Ovary (tissue), 7 donors: ENCODE measurements at regions not wholly inside any gene's neighbourhood (a gene's known extent, or its start where the extent isn't known, plus 50 kb on each side); places are given as distances from the start of the nearest gene placed in this dataset.

Experiments used
- DNase-seq, 5 donors: peaks; one replicate each; pipeline ENCODE4 v3.0.0-alpha.2; 2019 to 2020
- H3K27ac ChIP-seq, 2 donors: fragments of 200-600 bp; one replicate each; pipeline versions ENCODE4 v1.5.1 to v1.8.0; 2019 to 2022
- H3K27me3 ChIP-seq: fragments of 200-600 bp; one replicate; pipeline ENCODE4 v1.8.0; 2022
- H3K36me3 ChIP-seq: fragments of 200-600 bp; sonication (generic); one replicate; pipeline ENCODE4 v1.5.1; 2019
- H3K4me1 ChIP-seq: one replicate; pipeline ENCODE4 v1.8.1; 2013; ENCODE audit warnings: mild to moderate bottlenecking, moderate library complexity; ENCODE audit not compliant: insufficient read depth
- H3K4me3 ChIP-seq: fragments of 200-600 bp; sonication (generic); one replicate; pipeline ENCODE4 v1.5.1; 2017
- H3K9me3 ChIP-seq, 2 donors: fragments of 200-600 bp in 1 of 2; sonication (generic) in 1 of 2; one replicate each; pipeline versions ENCODE4 v1.5.1 to v1.8.1; 2013 to 2019; ENCODE audit warnings: mild to moderate bottlenecking in 1 of 2, moderate library complexity in 1 of 2
- EP300 ChIP-seq: sonication (generic); formaldehyde crosslinking; IDR thresholded peaks from one replicate; pipeline ENCODE4 v1.6.1; 2017; ENCODE audit warnings: antibody characterized with exemption
- POLR2A ChIP-seq: fragments of 450-650 bp; IDR thresholded peaks from one replicate; pipeline ENCODE4 v1.6.1; 2017; ENCODE audit warnings: antibody characterized with exemption, mild to moderate bottlenecking, moderate library complexity
- WGBS, 3 donors: extraction: QIAGEN DNeasy Blood & Tissue Kit in 1 of 3; methylation state at CpG; one replicate each; pipeline versions ENCODE4 v1.1.5 to v1.1.7; 2013 to 2017; 5-methylcytosine and 5-hydroxymethylcytosine counted together
- intact Hi-C, 4 donors: fragments of 100-400 bp; cut with DNase I; formaldehyde crosslinking; loops; one replicate each; pipeline versions ENCODE4 v1.11.0 to v1.15.1; 2022 to 2023
- TF ChIP-seq, protein P1 (sequence below), 3 donors: fragments of 450-650 bp in 2 of 3; fragments of 200-600 bp in 1 of 3; IDR thresholded peaks; one replicate each; pipeline versions ENCODE4 v1.5.1 to v1.8.0; 2016 to 2022; ENCODE audit warnings: antibody characterized with exemption in 3 of 3, mild to moderate bottlenecking in 1 of 3
- donor health status: DM: no; HTN: no; CAD: no; lungs with moderate emphysema.
- donor health status: DM: no; HTN: no; CAD: no.
- donor health status: Bipolar disorder and iron deficiency.
- donor health status: DM: no; HTN: no; CAD: no.
- donor health status: DM: yes; HTN: yes; CAD: no.

DNA sequence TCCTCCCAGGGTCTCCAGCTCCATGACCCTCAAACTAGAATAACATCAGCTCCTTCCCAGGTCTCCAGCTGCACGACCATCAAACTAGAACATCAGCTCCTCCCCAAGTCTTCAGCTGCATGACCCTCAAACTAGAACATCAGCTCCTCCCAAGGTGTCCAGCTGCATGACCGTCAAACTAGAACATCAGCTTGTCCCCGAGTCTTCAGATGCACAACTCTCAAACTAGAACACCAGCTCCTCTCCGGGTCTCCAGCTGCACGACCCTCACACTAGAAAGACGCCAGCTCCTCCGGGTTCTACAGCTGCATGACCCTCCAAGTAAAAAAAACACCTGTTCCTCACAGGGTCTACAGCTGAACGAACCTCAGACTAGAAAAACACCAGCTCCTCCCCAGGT is 312.9 kb upstream of the TFPI start:
- no peak for DNase-seq
- 88 to 93% (median 88%) methylated on average over 8 of the region's 8 CpGs for WGBS, 3 donors
- H3K4me3 ChIP-seq: no peak overlapping the region

DNA sequence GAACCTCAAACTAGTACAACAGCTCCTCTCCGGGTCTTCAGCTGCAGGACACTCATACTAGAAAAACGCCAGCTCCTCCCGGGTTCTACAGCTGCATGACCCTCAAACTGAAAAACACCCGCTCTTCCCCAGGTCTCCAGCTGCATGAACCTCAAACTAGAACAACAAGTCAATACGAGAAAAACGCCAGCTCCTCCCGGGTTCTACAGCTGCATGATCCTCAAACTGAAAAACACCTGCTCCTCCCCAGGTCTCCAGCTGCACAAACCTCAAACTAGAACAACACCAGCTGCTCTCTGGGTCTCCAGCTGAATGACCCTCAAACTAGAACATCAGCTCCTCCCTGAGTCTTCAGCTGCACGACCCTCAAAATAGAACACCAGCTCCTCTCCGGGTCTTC is 315.0 kb upstream of the TFPI start:
- intact Hi-C loops: no loop called here
- Histone ChIP-seq H3K27me3 (no peaks in the 10 kb centered on the region), H3K27ac (no peak overlapping the region), H3K4me1 (no peaks in the 10 kb centered on the region), H3K9me3 (no peaks in the 10 kb centered on the region), H3K36me3 (no peaks in the 10 kb centered on the region), H3K4me3 (no peak overlapping the region)
- DNase-seq: no peak
- 58 to 91% (median 64%) methylated on average over 9 of the region's 9 CpGs for WGBS, 3 donors
- TF ChIP-seq, protein P1, sequence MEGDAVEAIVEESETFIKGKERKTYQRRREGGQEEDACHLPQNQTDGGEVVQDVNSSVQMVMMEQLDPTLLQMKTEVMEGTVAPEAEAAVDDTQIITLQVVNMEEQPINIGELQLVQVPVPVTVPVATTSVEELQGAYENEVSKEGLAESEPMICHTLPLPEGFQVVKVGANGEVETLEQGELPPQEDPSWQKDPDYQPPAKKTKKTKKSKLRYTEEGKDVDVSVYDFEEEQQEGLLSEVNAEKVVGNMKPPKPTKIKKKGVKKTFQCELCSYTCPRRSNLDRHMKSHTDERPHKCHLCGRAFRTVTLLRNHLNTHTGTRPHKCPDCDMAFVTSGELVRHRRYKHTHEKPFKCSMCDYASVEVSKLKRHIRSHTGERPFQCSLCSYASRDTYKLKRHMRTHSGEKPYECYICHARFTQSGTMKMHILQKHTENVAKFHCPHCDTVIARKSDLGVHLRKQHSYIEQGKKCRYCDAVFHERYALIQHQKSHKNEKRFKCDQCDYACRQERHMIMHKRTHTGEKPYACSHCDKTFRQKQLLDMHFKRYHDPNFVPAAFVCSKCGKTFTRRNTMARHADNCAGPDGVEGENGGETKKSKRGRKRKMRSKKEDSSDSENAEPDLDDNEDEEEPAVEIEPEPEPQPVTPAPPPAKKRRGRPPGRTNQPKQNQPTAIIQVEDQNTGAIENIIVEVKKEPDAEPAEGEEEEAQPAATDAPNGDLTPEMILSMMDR (IDR thresholded peaks at IDR 0.05): no peak
- TF ChIP-seq EP300 (no peak), POLR2A (no peak)

More for the DNA sequence above, 312.9 kb upstream of the TFPI start:
- intact Hi-C loops: no loop called here
- H3K27ac ChIP-seq: no peak overlapping the region
- TF ChIP-seq POLR2A (no peak), EP300 (no peak)
- TF ChIP-seq, protein P1 (IDR thresholded peaks at IDR 0.05): no peak
- peaks cover 1% of the 10 kb centered on the region for H3K4me1 ChIP-seq
- no peaks in the 10 kb centered on the region for H3K27me3 ChIP-seq
- H3K36me3 ChIP-seq: no peaks in the 10 kb centered on the region
- H3K9me3 ChIP-seq: no peaks in the 10 kb centered on the region

DNA sequence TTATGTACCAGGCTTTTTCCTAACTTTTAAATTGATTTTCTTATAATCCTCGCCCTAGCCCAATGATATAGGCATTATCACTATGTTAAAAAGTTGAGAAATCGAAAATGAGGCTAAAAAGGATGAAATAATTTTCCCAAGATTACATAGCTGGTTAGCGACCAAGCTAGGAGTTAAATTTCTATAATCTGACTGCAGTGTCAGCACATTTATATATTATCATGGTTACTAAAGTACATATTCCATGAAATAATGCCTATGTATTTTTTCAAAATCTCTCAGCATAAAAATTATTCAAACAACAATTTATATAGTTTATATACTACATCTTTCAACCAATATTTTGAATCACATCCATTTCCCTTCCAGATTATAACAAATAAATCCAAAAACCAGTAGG is 317.3 kb upstream of the TFPI start:
- TF ChIP-seq, protein P1 (IDR thresholded peaks at IDR 0.05): no peak
- no peak for TF ChIP-seq EP300
- no peak for TF ChIP-seq POLR2A
- 94 to 95% (median 95%) methylated on average over 3 of the region's 3 CpGs for WGBS, 3 donors
- H3K9me3 ChIP-seq: no peaks in the 10 kb centered on the region

DNA sequence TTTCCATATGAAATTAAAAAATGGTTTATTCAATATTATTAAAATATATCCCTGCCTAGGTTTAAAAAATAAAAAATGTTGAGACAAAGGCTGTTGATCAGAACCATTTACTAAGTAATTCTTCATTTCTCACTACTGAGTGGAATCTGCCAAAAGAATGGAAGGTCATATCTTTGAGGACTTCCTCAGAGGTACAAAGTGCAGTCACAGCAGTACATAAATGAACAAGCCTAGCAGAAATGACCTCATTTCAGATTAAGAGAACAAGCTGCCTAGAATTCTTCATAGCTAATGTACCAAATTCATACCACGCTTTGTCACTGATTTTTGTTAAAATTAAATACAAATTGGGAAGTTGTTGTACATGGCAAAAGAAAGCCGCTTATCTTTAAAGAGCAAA is 318.9 kb upstream of the TFPI start:
- WGBS, 3 donors: 89 to 95% (median 91%) methylated on average over 2 of the region's 2 CpGs
- Histone ChIP-seq H3K27ac (no peak overlapping the region), H3K36me3 (no peaks in the 10 kb centered on the region), H3K9me3 (no peaks in the 10 kb centered on the region), H3K27me3 (no peaks in the 10 kb centered on the region), H3K4me3 (no peak overlapping the region), H3K4me1 (no peaks in the 10 kb centered on the region)
- TF ChIP-seq POLR2A (no peak), EP300 (no peak)
- TF ChIP-seq, protein P1 (IDR thresholded peaks at IDR 0.05): no peak
- intact Hi-C loops: no loop called here
- DNase-seq: no peak

More for the DNA sequence above, 317.3 kb upstream of the TFPI start:
- H3K36me3 ChIP-seq: no peaks in the 10 kb centered on the region
- no peak overlapping the region for H3K27ac ChIP-seq
- H3K4me1 ChIP-seq: no peaks in the 10 kb centered on the region
- H3K27me3 ChIP-seq: no peaks in the 10 kb centered on the region
- DNase-seq: no peak
- intact Hi-C loops: no loop called here
- H3K4me3 ChIP-seq: no peak overlapping the region

DNA sequence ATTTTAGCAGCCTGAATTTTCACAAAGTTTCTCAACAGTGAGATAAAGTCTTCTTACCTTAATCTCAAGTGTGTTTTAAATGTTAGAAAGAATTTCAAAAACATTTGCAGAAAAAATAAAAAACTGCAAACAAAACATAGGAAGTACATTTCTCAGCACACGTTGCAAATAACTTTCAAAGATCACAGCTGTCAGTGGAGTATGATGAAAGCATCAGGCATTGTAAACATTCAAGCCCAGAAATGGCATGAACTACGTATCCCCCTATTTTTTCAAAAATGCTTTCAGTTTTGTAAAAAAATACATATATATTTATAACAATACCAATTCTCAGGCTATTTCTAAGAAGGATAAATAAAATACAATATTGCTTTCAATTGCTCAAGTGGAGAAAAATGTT is 320.6 kb upstream of the TFPI start:
- DNase-seq: no peak
- Histone ChIP-seq H3K27ac (no peak overlapping the region), H3K4me1 (peaks cover 1% of the 10 kb centered on the region), H3K27me3 (no peaks in the 10 kb centered on the region), H3K36me3 (no peaks in the 10 kb centered on the region), H3K4me3 (no peak overlapping the region), H3K9me3 (no peaks in the 10 kb centered on the region)
- TF ChIP-seq EP300 (no peak), POLR2A (no peak)
- TF ChIP-seq, protein P1 (IDR thresholded peaks at IDR 0.05): no peak
- intact Hi-C loops: no loop called here
- 11 to 28% (median 17%) methylated on average over 2 of the region's 2 CpGs for WGBS, 3 donors
